Superior temporal gyrus (tissue), 1 donor: ENCODE measurements at regions not wholly inside any gene's neighbourhood (a gene's known extent, or its start where the extent isn't known, plus 50 kb on each side); places are given as distances from the start of the nearest gene placed in this dataset.
A peak's percentile ranks its signal among the peaks of the same experiment; 100 is the strongest.

ENCODE experiments used
- DNase-seq: peaks from one replicate; pipeline ENCODE4 v3.0.0-alpha.2; 2016; ENCODE audit errors: extremely low spot score

- no peak for DNase-seq
Observed at GRCh38 chr10:59553162-59553900, 156.3 kb downstream of the SLC16A9 start.

- no peak for DNase-seq
Observed at GRCh38 chr10:59550061-59550460, 159.6 kb downstream of the SLC16A9 start.

GRCh38 chr10:59538623-59539022, 171.0 kb downstream of the SLC16A9 start:
- DNase-seq: no peak

- DNase-seq: no peak
Observed at GRCh38 chr10:59537501-59537900, 172.1 kb downstream of the SLC16A9 start.

- no peak for DNase-seq
Observed at GRCh38 chr10:59536167-59537014, 173.3 kb downstream of the SLC16A9 start.

GRCh38 chr10:59524348-59524747, 162.0 kb upstream of the FAM13C start:
- DNase-seq: no peak

GRCh38 chr10:59523851-59524250, 161.5 kb upstream of the FAM13C start:
- DNase-seq: peak; percentile 30

- DNase-seq: peak; percentile 79
Observed at GRCh38 chr10:59517996-59518395, 155.6 kb upstream of the FAM13C start.

GRCh38 chr10:59517341-59517899, 155.1 kb upstream of the FAM13C start:
- no peak for DNase-seq

- DNase-seq: peak; percentile 48
Observed at GRCh38 chr10:59513558-59513957, 151.2 kb upstream of the FAM13C start.

GRCh38 chr10:59512951-59513350, 150.6 kb upstream of the FAM13C start:
- DNase-seq: no peak

GRCh38 chr10:59508956-59509355, 146.6 kb upstream of the FAM13C start:
- no peak for DNase-seq

GRCh38 chr10:59508296-59508695, 145.9 kb upstream of the FAM13C start:
- no peak for DNase-seq

GRCh38 chr10:59505926-59506325, 143.6 kb upstream of the FAM13C start:
- no peak for DNase-seq

- DNase-seq: no peak
Observed at GRCh38 chr10:59499460-59499859, 137.1 kb upstream of the FAM13C start.

- no peak for DNase-seq
Observed at GRCh38 chr10:59493017-59493416, 130.7 kb upstream of the FAM13C start.

GRCh38 chr10:59479426-59479825, 117.1 kb upstream of the FAM13C start:
- no peak for DNase-seq

GRCh38 chr10:59470570-59470969, 108.2 kb upstream of the FAM13C start:
- DNase-seq: no peak

- peak; percentile 83 for DNase-seq
Observed at GRCh38 chr10:59465088-59465487, 102.7 kb upstream of the FAM13C start.

GRCh38 chr10:59464483-59464882, 102.1 kb upstream of the FAM13C start:
- DNase-seq: no peak

GRCh38 chr10:59463909-59464308, 101.6 kb upstream of the FAM13C start:
- DNase-seq: no peak

GRCh38 chr10:59460601-59461000, 98.3 kb upstream of the FAM13C start:
- no peak for DNase-seq

- no peak for DNase-seq
Observed at GRCh38 chr10:59456199-59456598, 93.8 kb upstream of the FAM13C start.
